Spleen (tissue), 7 donors: ENCODE measurements at regions not wholly inside any gene's neighbourhood (a gene's known extent, or its start where the extent isn't known, plus 50 kb on each side); places are given as distances from the start of the nearest gene placed in this dataset.

Experiments
- POLR2A ChIP-seq, 3 donors: fragments of 450-650 bp; IDR thresholded peaks; one replicate each; pipeline ENCODE4 v1.5.1; 2017; ENCODE audit warnings: antibody characterized with exemption in 3 of 3, mild to moderate bottlenecking in 1 of 3
- TF ChIP-seq, protein P1 (sequence below), 11 experiments: fragments of 200-600 bp in 7 of 11; fragments of 450-650 bp in 4 of 11; sonication (generic) in 4 of 11; IDR thresholded peaks in 8 of 11; conservative IDR thresholded peaks in 3 of 11; 1 replicate in 7 of 11; 2 replicates in 4 of 11; pipeline versions ENCODE4 v1.4.0 to v1.8.0; 2016 to 2021; ENCODE audit warnings: antibody characterized with exemption in 11 of 11, inconsistent platforms in 4 of 11, mild to moderate bottlenecking in 1 of 11
- donor health status: DM: no; HTN: no; CAD: no; lungs with moderate emphysema.
- donor health status: DM: no; HTN: no; CAD: no.
- donor health status: DM: no; HTN: no; CAD: no.

GRCh38 chr2:21277068-21278056 is 153.6 kb downstream of the TDRD15 start:
- TF ChIP-seq, protein P1, sequence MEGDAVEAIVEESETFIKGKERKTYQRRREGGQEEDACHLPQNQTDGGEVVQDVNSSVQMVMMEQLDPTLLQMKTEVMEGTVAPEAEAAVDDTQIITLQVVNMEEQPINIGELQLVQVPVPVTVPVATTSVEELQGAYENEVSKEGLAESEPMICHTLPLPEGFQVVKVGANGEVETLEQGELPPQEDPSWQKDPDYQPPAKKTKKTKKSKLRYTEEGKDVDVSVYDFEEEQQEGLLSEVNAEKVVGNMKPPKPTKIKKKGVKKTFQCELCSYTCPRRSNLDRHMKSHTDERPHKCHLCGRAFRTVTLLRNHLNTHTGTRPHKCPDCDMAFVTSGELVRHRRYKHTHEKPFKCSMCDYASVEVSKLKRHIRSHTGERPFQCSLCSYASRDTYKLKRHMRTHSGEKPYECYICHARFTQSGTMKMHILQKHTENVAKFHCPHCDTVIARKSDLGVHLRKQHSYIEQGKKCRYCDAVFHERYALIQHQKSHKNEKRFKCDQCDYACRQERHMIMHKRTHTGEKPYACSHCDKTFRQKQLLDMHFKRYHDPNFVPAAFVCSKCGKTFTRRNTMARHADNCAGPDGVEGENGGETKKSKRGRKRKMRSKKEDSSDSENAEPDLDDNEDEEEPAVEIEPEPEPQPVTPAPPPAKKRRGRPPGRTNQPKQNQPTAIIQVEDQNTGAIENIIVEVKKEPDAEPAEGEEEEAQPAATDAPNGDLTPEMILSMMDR (IDR thresholded peaks at IDR 0.05 in 8 of 11, conservative IDR thresholded peaks at IDR 0.05 in 3 of 11): no peak
- no peak for TF ChIP-seq POLR2A (IDR thresholded peaks at IDR 0.05)
